ENCODE measurements at regions not wholly inside any gene's neighbourhood (a gene's known extent, or its start where the extent isn't known, plus 50 kb on each side); places are given as distances from the start of the nearest gene placed in this dataset.

GRCh38 chr2:65527451-65528240, 95.2 kb upstream of the SPRED2 start:
- H3K27ac ChIP-seq = no peak overlapping the region
- no peak overlapping the region for H3K4me3 ChIP-seq (ENCODE audit: low read depth, low read length)
- no peaks in the 10 kb centered on the region for H3K36me3 ChIP-seq
- TF ChIP-seq, protein P1, sequence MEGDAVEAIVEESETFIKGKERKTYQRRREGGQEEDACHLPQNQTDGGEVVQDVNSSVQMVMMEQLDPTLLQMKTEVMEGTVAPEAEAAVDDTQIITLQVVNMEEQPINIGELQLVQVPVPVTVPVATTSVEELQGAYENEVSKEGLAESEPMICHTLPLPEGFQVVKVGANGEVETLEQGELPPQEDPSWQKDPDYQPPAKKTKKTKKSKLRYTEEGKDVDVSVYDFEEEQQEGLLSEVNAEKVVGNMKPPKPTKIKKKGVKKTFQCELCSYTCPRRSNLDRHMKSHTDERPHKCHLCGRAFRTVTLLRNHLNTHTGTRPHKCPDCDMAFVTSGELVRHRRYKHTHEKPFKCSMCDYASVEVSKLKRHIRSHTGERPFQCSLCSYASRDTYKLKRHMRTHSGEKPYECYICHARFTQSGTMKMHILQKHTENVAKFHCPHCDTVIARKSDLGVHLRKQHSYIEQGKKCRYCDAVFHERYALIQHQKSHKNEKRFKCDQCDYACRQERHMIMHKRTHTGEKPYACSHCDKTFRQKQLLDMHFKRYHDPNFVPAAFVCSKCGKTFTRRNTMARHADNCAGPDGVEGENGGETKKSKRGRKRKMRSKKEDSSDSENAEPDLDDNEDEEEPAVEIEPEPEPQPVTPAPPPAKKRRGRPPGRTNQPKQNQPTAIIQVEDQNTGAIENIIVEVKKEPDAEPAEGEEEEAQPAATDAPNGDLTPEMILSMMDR (IDR thresholded peaks at IDR 0.05; ENCODE audit: low read depth, low read length) = no peak
- DNase-seq = no peak
- H3K9me3 ChIP-seq (ENCODE audit: severe bottlenecking) = peaks cover 3% of the 10 kb centered on the region
- H3K27me3 ChIP-seq (ENCODE audit: insufficient read depth, low read depth, severe bottlenecking) = peaks cover 74% of the 10 kb centered on the region

DNA sequence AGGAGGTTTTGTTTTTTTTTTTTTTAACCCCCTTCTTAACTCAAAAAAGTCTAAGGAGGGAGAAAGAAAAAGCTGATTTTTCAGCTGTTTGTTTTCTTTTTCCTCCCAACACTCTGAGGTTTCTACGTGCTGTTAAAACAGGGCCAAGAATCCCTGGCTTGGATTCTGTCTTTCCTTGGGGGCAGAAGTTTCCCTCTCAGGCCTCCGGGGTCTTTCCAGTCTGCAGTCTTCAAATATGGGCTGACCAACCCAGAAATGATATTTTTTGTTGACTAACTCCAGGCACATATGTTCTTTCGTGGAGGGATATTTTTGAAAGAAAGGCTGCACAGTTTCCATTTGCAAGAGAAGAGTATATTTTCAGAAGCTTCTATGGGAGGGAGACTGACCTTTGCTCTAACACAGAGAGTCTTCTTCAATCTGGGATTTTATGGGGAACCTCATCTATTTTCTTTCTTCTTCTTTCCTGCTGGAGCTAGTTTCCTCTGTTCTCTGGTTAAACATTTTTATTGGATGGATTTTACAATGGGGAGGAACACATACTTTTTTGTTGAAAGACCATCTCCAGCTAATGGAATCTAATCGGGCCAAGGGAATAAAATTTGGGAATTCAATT, 93.3 kb upstream of the SPRED2 start:
- Histone ChIP-seq H3K27ac (no peak overlapping the region), H3K4me3 (ENCODE audit: low read depth, low read length) (no peak overlapping the region), H3K36me3 (no peaks in the 10 kb centered on the region), H3K27me3 (ENCODE audit: insufficient read depth, low read depth, severe bottlenecking) (peaks cover 69% of the 10 kb centered on the region), H3K9me3 (ENCODE audit: severe bottlenecking) (peaks cover 6% of the 10 kb centered on the region)
- no peak for DNase-seq
- TF ChIP-seq, protein P1 (IDR thresholded peaks at IDR 0.05; ENCODE audit: low read depth, low read length) = no peak

DNA sequence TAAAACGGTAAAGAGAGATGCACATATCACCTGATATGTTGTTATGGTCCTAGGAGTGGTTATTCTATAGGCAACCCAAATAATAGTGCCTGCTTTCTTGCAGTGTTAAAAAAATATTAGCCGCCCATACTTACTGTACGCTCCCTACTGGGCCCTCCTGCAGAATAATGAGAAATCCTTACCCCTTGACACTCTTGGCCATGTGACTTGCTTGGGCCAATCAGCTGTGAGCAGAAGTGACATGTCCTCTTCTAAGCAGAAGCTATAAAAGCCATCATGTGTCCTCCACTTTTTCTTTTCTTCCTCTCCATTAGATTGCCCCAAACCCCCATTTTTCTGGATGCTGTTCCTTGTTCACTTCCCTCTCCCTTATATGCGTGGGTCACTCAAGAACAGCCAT, 90.5 kb upstream of the SPRED2 start:
- H3K4me3 ChIP-seq (ENCODE audit: low read depth, low read length) = no peak overlapping the region
- peaks cover 9% of the 10 kb centered on the region for H3K9me3 ChIP-seq (ENCODE audit: severe bottlenecking)
- peaks cover 56% of the 10 kb centered on the region for H3K27me3 ChIP-seq (ENCODE audit: insufficient read depth, low read depth, severe bottlenecking)
- TF ChIP-seq, protein P1 (IDR thresholded peaks at IDR 0.05; ENCODE audit: low read depth, low read length) = no peak
- no peak overlapping the region for H3K27ac ChIP-seq
- no peak for DNase-seq
- no peaks in the 10 kb centered on the region for H3K36me3 ChIP-seq

DNA sequence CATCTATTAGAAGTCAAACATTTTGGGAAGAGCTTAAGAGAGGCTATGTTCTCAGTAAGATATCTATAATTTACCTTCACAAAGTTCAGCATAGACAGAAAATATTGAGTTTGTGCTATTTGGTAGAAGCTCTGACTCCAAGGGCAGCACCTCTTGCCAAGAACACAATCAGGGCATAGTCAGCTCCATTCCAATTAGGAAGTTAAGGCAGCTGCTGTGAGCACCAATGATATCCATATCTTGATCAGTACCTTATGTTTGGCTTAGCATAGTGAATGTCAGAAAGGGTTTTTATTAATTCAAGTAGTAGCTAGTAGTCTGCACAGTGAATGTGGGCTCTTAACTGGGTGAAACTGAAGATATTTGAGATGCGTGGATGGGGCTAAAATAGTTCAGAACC, 86.4 kb upstream of the SPRED2 start:
- DNase-seq = no peak
- Histone ChIP-seq H3K9me3 (ENCODE audit: severe bottlenecking) (peaks cover 9% of the 10 kb centered on the region), H3K36me3 (no peaks in the 10 kb centered on the region), H3K27me3 (ENCODE audit: insufficient read depth, low read depth, severe bottlenecking) (peaks cover 32% of the 10 kb centered on the region), H3K4me3 (ENCODE audit: low read depth, low read length) (no peak overlapping the region), H3K27ac (no peak overlapping the region)
- TF ChIP-seq, protein P1 (IDR thresholded peaks at IDR 0.05; ENCODE audit: low read depth, low read length) = no peak

- peaks cover 44% of the 10 kb centered on the region for H3K27me3 ChIP-seq (ENCODE audit: insufficient read depth, low read depth, severe bottlenecking)
- H3K4me3 ChIP-seq (ENCODE audit: low read depth, low read length) = no peak overlapping the region
- DNase-seq = no peak
- H3K36me3 ChIP-seq = no peaks in the 10 kb centered on the region
- H3K9me3 ChIP-seq (ENCODE audit: severe bottlenecking) = peaks cover 3% of the 10 kb centered on the region
- no peak overlapping the region for H3K27ac ChIP-seq
- TF ChIP-seq, protein P1 (IDR thresholded peaks at IDR 0.05; ENCODE audit: low read depth, low read length) = no peak
Observed at GRCh38 chr2:65514555-65515195, 82.3 kb upstream of the SPRED2 start.

All from WERI-Rb-1 (cell line).